Ovary (tissue), 3 donors: ENCODE measurements at regions not wholly inside any gene's neighbourhood (a gene's known extent, or its start where the extent isn't known, plus 50 kb on each side); places are given as distances from the start of the nearest gene placed in this dataset.

Experiments
- CTCF ChIP-seq, 3 donors: fragments of 450-650 bp in 2 of 3; fragments of 200-600 bp in 1 of 3; IDR thresholded peaks; one replicate each; pipeline versions ENCODE4 v1.5.1 to v1.8.0; 2016 to 2022; ENCODE audit warnings: antibody characterized with exemption in 3 of 3, mild to moderate bottlenecking in 1 of 3
- POLR2A ChIP-seq: fragments of 450-650 bp; IDR thresholded peaks from one replicate; pipeline ENCODE4 v1.6.1; 2017; ENCODE audit warnings: antibody characterized with exemption, mild to moderate bottlenecking, moderate library complexity
- donor health status: DM: no; HTN: no; CAD: no.

GRCh38 chr3:69509288-69509687, 123.4 kb upstream of the FRMD4B start:
- TF ChIP-seq CTCF (IDR thresholded peaks at IDR 0.05) (no peak), POLR2A (no peak)
